ENCODE measurements at regions not wholly inside any gene's neighbourhood (a gene's known extent, or its start where the extent isn't known, plus 50 kb on each side); places are given as distances from the start of the nearest gene placed in this dataset.

DNA sequence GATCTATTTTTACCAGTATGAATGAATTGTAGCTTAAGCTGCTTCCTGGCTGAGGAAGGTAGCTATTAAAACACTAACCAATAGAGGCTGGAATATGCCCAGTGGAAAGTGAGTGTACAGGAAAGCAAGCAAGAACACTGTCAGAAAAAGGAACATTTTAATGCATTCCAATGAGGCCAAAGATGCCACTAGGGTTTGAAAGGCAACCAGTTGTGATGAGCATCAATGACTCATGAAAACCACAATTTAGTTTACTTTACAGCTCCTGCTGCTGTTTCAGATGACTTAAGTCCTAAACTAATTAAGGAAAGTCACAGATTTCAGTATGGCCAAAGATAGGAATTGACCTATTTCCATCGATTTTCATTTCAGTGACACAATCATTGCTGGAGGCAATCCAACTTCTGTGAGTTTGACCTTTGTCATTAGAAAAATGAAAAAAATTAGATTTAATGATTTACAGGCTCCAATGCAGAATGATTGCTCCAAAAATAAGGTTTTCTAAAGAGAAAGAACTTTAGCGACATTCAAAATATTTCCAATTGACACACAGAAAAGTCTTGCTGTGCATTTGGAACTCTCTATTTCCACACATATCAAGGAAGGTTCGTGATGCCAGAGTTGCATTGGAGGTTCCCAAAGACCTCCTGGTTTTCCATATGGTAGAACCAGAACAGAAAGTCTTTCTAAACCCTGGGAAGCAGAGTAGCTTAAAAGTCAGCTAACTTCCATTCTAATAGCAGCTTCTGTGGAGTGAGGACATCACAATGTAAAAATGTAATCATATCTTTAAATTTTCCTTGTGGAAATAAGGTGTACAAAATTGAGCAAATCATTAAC, 103.0 kb downstream of the SUCNR1 start:
- TF ChIP-seq, protein P1, sequence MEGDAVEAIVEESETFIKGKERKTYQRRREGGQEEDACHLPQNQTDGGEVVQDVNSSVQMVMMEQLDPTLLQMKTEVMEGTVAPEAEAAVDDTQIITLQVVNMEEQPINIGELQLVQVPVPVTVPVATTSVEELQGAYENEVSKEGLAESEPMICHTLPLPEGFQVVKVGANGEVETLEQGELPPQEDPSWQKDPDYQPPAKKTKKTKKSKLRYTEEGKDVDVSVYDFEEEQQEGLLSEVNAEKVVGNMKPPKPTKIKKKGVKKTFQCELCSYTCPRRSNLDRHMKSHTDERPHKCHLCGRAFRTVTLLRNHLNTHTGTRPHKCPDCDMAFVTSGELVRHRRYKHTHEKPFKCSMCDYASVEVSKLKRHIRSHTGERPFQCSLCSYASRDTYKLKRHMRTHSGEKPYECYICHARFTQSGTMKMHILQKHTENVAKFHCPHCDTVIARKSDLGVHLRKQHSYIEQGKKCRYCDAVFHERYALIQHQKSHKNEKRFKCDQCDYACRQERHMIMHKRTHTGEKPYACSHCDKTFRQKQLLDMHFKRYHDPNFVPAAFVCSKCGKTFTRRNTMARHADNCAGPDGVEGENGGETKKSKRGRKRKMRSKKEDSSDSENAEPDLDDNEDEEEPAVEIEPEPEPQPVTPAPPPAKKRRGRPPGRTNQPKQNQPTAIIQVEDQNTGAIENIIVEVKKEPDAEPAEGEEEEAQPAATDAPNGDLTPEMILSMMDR (IDR thresholded peaks at IDR 0.05; ENCODE audit: low read length) = no peak
- TF ChIP-seq EZH2 (optimal IDR thresholded peaks at IDR 0.05; ENCODE audit: low read depth, low read length) = no peak
- no peak for TF ChIP-seq EZH2phosphoT487 (IDR thresholded peaks at IDR 0.05; ENCODE audit: low read length)

All from MM.1S (cell line).